ENCODE measurements at regions not wholly inside any gene's neighbourhood (a gene's known extent, or its start where the extent isn't known, plus 50 kb on each side); places are given as distances from the start of the nearest gene placed in this dataset.

DNA sequence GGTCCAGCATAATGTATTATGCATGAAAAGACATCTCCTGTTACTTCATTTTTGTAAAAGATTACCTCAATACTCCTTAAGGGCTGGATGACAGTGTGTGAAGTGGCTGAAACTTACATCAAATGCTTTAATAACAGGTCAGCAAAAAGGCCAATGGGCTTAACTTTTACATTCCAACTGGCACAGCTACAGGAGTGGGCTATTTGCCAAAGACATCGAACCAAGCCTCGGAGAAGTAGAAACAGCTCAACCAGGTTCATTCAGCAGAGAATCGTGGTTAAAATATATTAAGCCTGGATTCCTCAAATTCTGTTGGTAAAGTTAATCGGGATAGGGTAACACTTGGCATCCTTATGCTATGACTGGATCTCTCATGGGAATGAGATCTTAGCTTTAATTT, 639.7 kb downstream of the TRIML1 start:
- TF ChIP-seq POLR2AphosphoS5 (IDR thresholded peaks at IDR 0.05; ENCODE audit: low read depth, low read length): no peak
- TF ChIP-seq TAF1 (IDR thresholded peaks at IDR 0.05; ENCODE audit: borderline replicate concordance, low read depth, low read length): no peak
- no peak for TF ChIP-seq POLR2A (IDR thresholded peaks at IDR 0.05; ENCODE audit: low read depth, low read length)

Data from GM12892 (cell line).